H1 (cell line): ENCODE measurements at regions not wholly inside any gene's neighbourhood (a gene's known extent, or its start where the extent isn't known, plus 50 kb on each side); places are given as distances from the start of the nearest gene placed in this dataset.

Experiments used
- CTCF ChIA-PET: fragments of 300-600 bp; sonication (Branson Sonifier 250); formaldehyde crosslinking; loops from one replicate; lab custom pipeline; 2021; ENCODE audit not compliant: partially characterized antibody; lab: Charles Lee
- POLR2A ChIA-PET: fragments of 300-600 bp; sonication (Branson Sonifier 250); formaldehyde crosslinking; loops from one replicate; lab custom pipeline; 2021; ENCODE audit warnings: inconsistent platforms; ENCODE audit not compliant: partially characterized antibody; lab: Charles Lee
- DNase-seq, 2 experiments: peaks; one replicate each; pipeline versions ENCODE4 v3.0.0 to v3.0.0-alpha.2; 2010 to 2022; ENCODE audit warnings: low spot score in 2 of 2, low read depth in 1 of 2, mixed read lengths in 1 of 2
- FAIRE-seq: peaks from 2 replicates; lab custom pipeline; 2011; peaks lifted over from hg19 to GRCh38; lab: Jason Lieb, UNC
- H2AFZ ChIP-seq: 2 replicates; pipeline ENCODE4 v1.8.1; 2012; ENCODE audit warnings: low read length, inconsistent platforms
- H2AK5ac ChIP-seq: 2 replicates; pipeline ENCODE4 v1.6.1; 2013; ENCODE audit warnings: low read depth, low read length
- H2BK120ac ChIP-seq: replicated peaks from 2 replicates; pipeline ENCODE3; 2013; ENCODE audit warnings: low read depth, low read length, inconsistent platforms
- H2BK12ac ChIP-seq: 2 replicates; pipeline ENCODE4 v1.6.1; 2013; ENCODE audit warnings: low read depth, low read length
- H2BK15ac ChIP-seq: 2 replicates; pipeline ENCODE4 v1.6.1; 2013; ENCODE audit warnings: low read length
- H2BK20ac ChIP-seq: 2 replicates; pipeline ENCODE4 v1.6.1; 2013; ENCODE audit warnings: low read length
- H2BK5ac ChIP-seq: 2 replicates; pipeline ENCODE4 v1.6.1; 2013; ENCODE audit warnings: low read depth, low read length
- H3K14ac ChIP-seq: 2 replicates; pipeline ENCODE4 v1.6.1; 2013; ENCODE audit warnings: inconsistent platforms; ENCODE audit not compliant: insufficient read length
- H3K18ac ChIP-seq: 2 replicates; pipeline ENCODE4 v1.6.1; 2013; ENCODE audit warnings: low read length; ENCODE audit errors: extremely low read depth
- H3K23ac ChIP-seq: 2 replicates; pipeline ENCODE4 v1.6.1; 2013; ENCODE audit warnings: inconsistent platforms; ENCODE audit not compliant: insufficient read length
- H3K23me2 ChIP-seq: 2 replicates; pipeline ENCODE4 v1.6.1; 2013; ENCODE audit warnings: low read depth, low read length
- H3K27ac ChIP-seq: 2 replicates; pipeline ENCODE4 v1.6.1; 2011; ENCODE audit warnings: low read depth, low read length, inconsistent platforms
- H3K27me3 ChIP-seq, 4 experiments: replicated peaks in 1 of 4; 1 replicate in 1 of 4; 2 replicates in 3 of 4; pipeline versions ENCODE4 v1.6.1 to v1.8.1; 2011 to 2013; ENCODE audit warnings: low read length in 3 of 4, mild to moderate bottlenecking in 3 of 4, inconsistent platforms in 2 of 4, mixed read lengths in 2 of 4, moderate library complexity in 1 of 4; ENCODE audit not compliant: control insufficient read depth in 3 of 4, insufficient read depth in 3 of 4; ENCODE audit errors: extremely low read depth in 1 of 4
- H3K36me3 ChIP-seq, 4 experiments: 2 replicates each; pipeline versions ENCODE4 v1.6.1 to v1.8.1; 2011 to 2013; ENCODE audit warnings: mild to moderate bottlenecking in 4 of 4, low read length in 3 of 4, moderate library complexity in 2 of 4, control low read depth in 1 of 4, inconsistent platforms in 1 of 4; ENCODE audit not compliant: insufficient read depth in 4 of 4, control insufficient read depth in 2 of 4
- H3K4ac ChIP-seq: replicated peaks from 2 replicates; pipeline ENCODE3; 2013; ENCODE audit warnings: low read length, low read depth, mixed read lengths, inconsistent platforms; ENCODE audit not compliant: insufficient read length
- H3K4me1 ChIP-seq, 4 experiments: replicated peaks in 1 of 4; 1 replicate in 1 of 4; 2 replicates in 3 of 4; pipeline versions ENCODE4 v1.6.1 to v1.8.1; 2011 to 2013; ENCODE audit warnings: low read length in 3 of 4, inconsistent platforms in 2 of 4, mixed read lengths in 1 of 4; ENCODE audit not compliant: insufficient read depth in 4 of 4, control insufficient read depth in 3 of 4
- H3K4me2 ChIP-seq, 2 experiments: 2 replicates each; pipeline versions ENCODE4 v1.6.1 to v1.8.1; 2011 to 2013; ENCODE audit warnings: low read depth in 2 of 2, low read length in 2 of 2, control low read depth in 1 of 2, inconsistent platforms in 1 of 2, mild to moderate bottlenecking in 1 of 2; ENCODE audit not compliant: insufficient read depth in 1 of 2
- H3K4me3 ChIP-seq, 4 experiments: fragments of 200-600, 300-600 bp in 1 of 4; sonication (generic), shearing (Covaris generic), sonication (Bioruptor Twin) in 1 of 4; 2 replicates each; pipeline versions ENCODE4 v1.5.1 to v1.8.1; 2011 to 2016; ENCODE audit warnings: low read length in 4 of 4, low read depth in 3 of 4, control low read depth in 2 of 4, inconsistent platforms in 2 of 4, mild to moderate bottlenecking in 2 of 4, mixed read lengths in 1 of 4, moderate library complexity in 1 of 4; ENCODE audit not compliant: insufficient read depth in 2 of 4; ENCODE audit errors: extremely low read depth in 1 of 4
- H3K56ac ChIP-seq: replicated peaks from 2 replicates; pipeline ENCODE3; 2013; ENCODE audit warnings: low read depth, mild to moderate bottlenecking, mixed read lengths, low read length, inconsistent platforms; ENCODE audit not compliant: insufficient read length
- H3K79me1 ChIP-seq: 2 replicates; pipeline ENCODE4 v1.6.1; 2013; ENCODE audit warnings: low read depth, low read length, control low read depth
- H3K79me2 ChIP-seq, 2 experiments: 2 replicates each; pipeline versions ENCODE4 v1.6.1 to v1.8.1; 2012 to 2013; ENCODE audit warnings: low read length in 2 of 2, mild to moderate bottlenecking in 2 of 2, inconsistent platforms in 1 of 2; ENCODE audit not compliant: insufficient read depth in 2 of 2, control insufficient read depth in 1 of 2
- H3K9ac ChIP-seq, 4 experiments: replicated peaks in 1 of 4; 1 replicate in 1 of 4; 2 replicates in 3 of 4; pipeline versions ENCODE4 v1.6.1 to v1.8.1; 2011 to 2013; ENCODE audit warnings: low read depth in 3 of 4, low read length in 3 of 4, control low read depth in 2 of 4, mild to moderate bottlenecking in 2 of 4, moderate library complexity in 2 of 4, inconsistent platforms in 1 of 4; ENCODE audit errors: extremely low read depth in 1 of 4
- H3K9me3 ChIP-seq, 2 experiments: 2 replicates each; pipeline versions ENCODE4 v1.6.1 to v1.8.1; 2012 to 2013; ENCODE audit warnings: mild to moderate bottlenecking in 2 of 2, moderate library complexity in 2 of 2, control low read depth in 1 of 2, inconsistent platforms in 1 of 2, low read depth in 1 of 2, low read length in 1 of 2, mixed read lengths in 1 of 2; ENCODE audit not compliant: insufficient read depth in 2 of 2
- H4K20me1 ChIP-seq, 2 experiments: replicated peaks in 1 of 2; 2 replicates each; pipeline versions ENCODE3 to v1.8.1; 2011 to 2013; ENCODE audit warnings: inconsistent platforms in 2 of 2, low read length in 2 of 2, mild to moderate bottlenecking in 1 of 2; ENCODE audit not compliant: insufficient read depth in 2 of 2, control insufficient read depth in 1 of 2
- H4K5ac ChIP-seq: 2 replicates; pipeline ENCODE4 v1.6.1; 2013; ENCODE audit warnings: low read length, low read depth, mixed read lengths, inconsistent platforms; ENCODE audit not compliant: insufficient read length
- H4K8ac ChIP-seq: 2 replicates; pipeline ENCODE4 v1.8.0; 2013; ENCODE audit warnings: mild to moderate bottlenecking, moderate library complexity, low read length, inconsistent platforms; ENCODE audit not compliant: insufficient read depth; ENCODE audit errors: extremely low read depth
- H4K91ac ChIP-seq: replicated peaks from 2 replicates; pipeline ENCODE3; 2013; ENCODE audit warnings: low read length, mixed read lengths, inconsistent platforms; ENCODE audit not compliant: insufficient read length
- CHD1 ChIP-seq: IDR thresholded peaks from 2 replicates; pipeline ENCODE4 v1.6.1; 2012; ENCODE audit warnings: low read depth, low read length, improper control_type of control experiment
- EP300 ChIP-seq, 2 experiments: IDR thresholded peaks; 1 replicate in 1 of 2; 2 replicates in 1 of 2; pipeline ENCODE4 v1.6.1; 2011 to 2012; ENCODE audit warnings: low read depth in 2 of 2, low read length in 2 of 2, mild to moderate bottlenecking in 2 of 2, borderline replicate concordance in 1 of 2, inconsistent platforms in 1 of 2, moderate library complexity in 1 of 2
- KDM4A ChIP-seq: IDR thresholded peaks from one replicate; pipeline ENCODE4 v1.7.1; 2012; ENCODE audit warnings: low read depth, mild to moderate bottlenecking, moderate library complexity, low read length, inconsistent platforms; ENCODE audit not compliant: severe bottlenecking
- MAFK ChIP-seq: IDR thresholded peaks from 2 replicates; pipeline ENCODE4 v1.6.1; 2012; ENCODE audit warnings: low read depth, mild to moderate bottlenecking, improper control_type of control experiment, low read length
- NRF1 ChIP-seq: IDR thresholded peaks from 2 replicates; pipeline ENCODE4 v1.6.1; 2011; ENCODE audit warnings: mild to moderate bottlenecking, low read depth, low read length, improper control_type of control experiment
- PHF8 ChIP-seq: fragments of 200-600 bp; sonication (generic); conservative IDR thresholded peaks from 2 replicates; pipeline ENCODE4 v1.7.1; 2012; ENCODE audit warnings: low read depth, mild to moderate bottlenecking, inconsistent platforms, low read length, moderate library complexity
- POU5F1 ChIP-seq: IDR thresholded peaks from 2 replicates; pipeline ENCODE4 v1.6.1; 2011; ENCODE audit warnings: low read depth, mild to moderate bottlenecking, low read length, moderate library complexity
- RBBP5 ChIP-seq: IDR thresholded peaks from 2 replicates; pipeline ENCODE4 v1.7.1; 2012; ENCODE audit warnings: low read depth, mild to moderate bottlenecking, inconsistent platforms, low read length, moderate library complexity, borderline replicate concordance
- SIN3A ChIP-seq, 2 experiments: IDR thresholded peaks in 1 of 2; conservative IDR thresholded peaks in 1 of 2; 2 replicates each; pipeline ENCODE4 v1.6.1; 2011 to 2012; ENCODE audit warnings: low read length in 2 of 2, improper control_type of control experiment in 1 of 2, low read depth in 1 of 2, mild to moderate bottlenecking in 1 of 2
- SIRT6 ChIP-seq: IDR thresholded peaks from one replicate; pipeline ENCODE4 v1.7.1; 2012; ENCODE audit warnings: low read length, inconsistent platforms
- SP1 ChIP-seq: IDR thresholded peaks from 2 replicates; pipeline ENCODE4 v1.6.1; 2011; ENCODE audit warnings: low read depth, low read length
- TAF7 ChIP-seq: optimal IDR thresholded peaks from 2 replicates; pipeline ENCODE3; 2011; ENCODE audit warnings: low read depth, mild to moderate bottlenecking, inconsistent platforms, low read length, moderate library complexity, borderline replicate concordance
- WGBS, 2 experiments: shearing (Covaris generic) in 1 of 2; methylation state at CpG; one replicate each; pipeline versions ENCODE4 v1.1.6 to v1.1.7; 2013 to 2015; ENCODE audit warnings: low lambda C conversion rate in 2 of 2, mixed read lengths in 2 of 2, inconsistent platforms in 1 of 2, low coverage in 1 of 2, missing lambda C conversion rate in 1 of 2; ENCODE audit not compliant: insufficient replicate concordance in 2 of 2, insufficient coverage in 1 of 2, insufficient read length in 1 of 2; ENCODE audit errors: extremely low coverage in 1 of 2, missing lambda C conversion rate in 1 of 2; 5-methylcytosine and 5-hydroxymethylcytosine counted together

- Histone ChIP-seq H2BK20ac (no peak overlapping the region), H2BK5ac (no peak overlapping the region), H2BK12ac (no peak overlapping the region), H3K4me3 (no peak overlapping the region), H4K91ac (no peak overlapping the region), H2BK15ac (no peak overlapping the region), H3K4me1 (peaks cover 0 to 3% (median 0%) of the 10 kb centered on the region in 4 experiments; a peak in 1 of 7 replicates), H2AK5ac (no peak overlapping the region), H3K23me2 (no peaks in the 10 kb centered on the region; the same call in 1 of the 2 replicates), H3K27ac (no peak overlapping the region), H3K79me2 (no peaks in the 10 kb centered on the region), H3K27me3 (no peaks in the 10 kb centered on the region), H3K23ac (no peak overlapping the region), H4K8ac (no peak overlapping the region), H3K4ac (no peak overlapping the region), H3K18ac (no peak overlapping the region), H3K36me3 (no peaks in the 10 kb centered on the region), H4K20me1 (no peaks in the 10 kb centered on the region), H2BK120ac (no peak overlapping the region), H3K9ac (no peak overlapping the region), H3K9me3 (no peaks in the 10 kb centered on the region), H4K5ac (no peak overlapping the region), H3K14ac (no peak overlapping the region), H3K4me2 (no peak overlapping the region), H3K79me1 (no peaks in the 10 kb centered on the region), H3K56ac (no peak overlapping the region), H2AFZ (no peak overlapping the region)
- 83% methylated on average over 4 of the region's 4 CpGs; no CpG with 5 or more reads in 1 of the 2 experiments for WGBS, 2 experiments
- ChIA-PET CTCF (no interaction called here), POLR2A (no interaction called here)
- DNase-seq, result no peak
- TF ChIP-seq SIRT6 (no peak), NRF1 (no peak), SIN3A (conservative IDR thresholded peaks at IDR 0.05 in 1 of 2, IDR thresholded peaks at IDR 0.05 in 1 of 2; ENCODE audit: low read depth in 1 of 2, low read length in 2 of 2) (no peak), EP300 (IDR thresholded peaks at IDR 0.05; ENCODE audit: borderline replicate concordance in 1 of 2, low read depth in 2 of 2, low read length in 2 of 2) (no peak), PHF8 (no peak), POU5F1 (no peak), CHD1 (no peak), RBBP5 (no peak), MAFK (no peak), KDM4A (no peak), SP1 (no peak), TAF7 (no peak)
- no peak for FAIRE-seq
Observed at GRCh38 chr3:6362406-6362805, 498.5 kb upstream of the GRM7 start.
